Erythroblast (primary cell): ENCODE measurements at regions not wholly inside any gene's neighbourhood (a gene's known extent, or its start where the extent isn't known, plus 50 kb on each side); places are given as distances from the start of the nearest gene placed in this dataset.

ENCODE experiments used
- GATA1 ChIP-seq: IDR thresholded peaks from 2 replicates; pipeline ENCODE4 v1.6.1; 2011; ENCODE audit warnings: low read depth, mild to moderate bottlenecking, control low read depth, low read length, moderate library complexity
- POLR2A ChIP-seq: IDR thresholded peaks from 2 replicates; pipeline ENCODE4 v1.6.1; 2011; ENCODE audit warnings: mild to moderate bottlenecking, low read length

- no peak for TF ChIP-seq POLR2A
- no peak for TF ChIP-seq GATA1
Observed at GRCh38 chr13:59103004-59103768, 1060.5 kb downstream of the DIAPH3 start.
